Endothelial cell of umbilical vein (primary cell): ENCODE measurements at regions not wholly inside any gene's neighbourhood (a gene's known extent, or its start where the extent isn't known, plus 50 kb on each side); places are given as distances from the start of the nearest gene placed in this dataset.

ENCODE experiments used
- BruUV-seq: library from RNA; stranded (reverse); fragments of 400-500 nt; replicated peaks from 2 replicates; lab custom pipeline; 2021; lab: Mats Ljungman, UMichigan
- CTCF ChIA-PET: fragments of 300-600, 350-600 bp; sonication (Branson Sonifier 250); formaldehyde crosslinking; loops from one replicate; lab custom pipeline; 2021; ENCODE audit warnings: antibody characterized with exemption, inconsistent platforms; lab: Charles Lee
- POLR2A ChIA-PET: fragments of 300-600, 350-600 bp; sonication (Branson Sonifier 250); formaldehyde crosslinking; loops from one replicate; lab custom pipeline; 2021; ENCODE audit warnings: antibody characterized with exemption, inconsistent platforms; lab: Charles Lee
- DNase-seq: peaks from one replicate; pipeline ENCODE4 v3.0.0-alpha.2; 2011; ENCODE audit warnings: low read depth, low spot score
- FAIRE-seq: peaks from 2 replicates; lab custom pipeline; 2011; peaks lifted over from hg19 to GRCh38; lab: Jason Lieb, UNC
- H2AFZ ChIP-seq: 2 replicates; pipeline ENCODE4 v1.6.0; 2012; ENCODE audit warnings: low read depth, low read length, control low read depth, inconsistent platforms
- H3K27ac ChIP-seq: 2 replicates; pipeline ENCODE4 v1.5.1; 2011; ENCODE audit warnings: low read depth, mild to moderate bottlenecking, control low read depth, low read length, moderate library complexity; ENCODE audit not compliant: insufficient read depth
- H3K27me3 ChIP-seq, 2 experiments: 2 replicates each; pipeline versions ENCODE4 v1.6.0 to v1.6.1; 2011; ENCODE audit warnings: low read length in 2 of 2, mixed read lengths in 1 of 2; ENCODE audit not compliant: control insufficient read depth in 2 of 2, insufficient read depth in 2 of 2
- H3K36me3 ChIP-seq, 2 experiments: 2 replicates in 1 of 2; 3 replicates in 1 of 2; pipeline ENCODE4 v1.5.1; 2011; ENCODE audit warnings: low read length in 2 of 2, mild to moderate bottlenecking in 1 of 2, moderate library complexity in 1 of 2; ENCODE audit not compliant: control insufficient read depth in 2 of 2, insufficient read depth in 2 of 2; ENCODE audit errors: extremely low read depth in 1 of 2
- H3K4me1 ChIP-seq: 3 replicates; pipeline ENCODE4 v1.5.1; 2011; ENCODE audit warnings: mild to moderate bottlenecking, low read length; ENCODE audit not compliant: control insufficient read depth, insufficient read depth; ENCODE audit errors: extremely low read depth
- H3K4me2 ChIP-seq: 2 replicates; pipeline ENCODE4 v1.6.1; 2011; ENCODE audit warnings: low read length, control low read depth, mixed read lengths; ENCODE audit not compliant: insufficient read depth
- H3K4me3 ChIP-seq, 3 experiments: fragments of 200-600 bp in 1 of 3; sonication (generic), shearing (Covaris generic) in 1 of 3; replicated peaks in 1 of 3; 2 replicates each; pipeline ENCODE4 v1.5.1; 2011 to 2016; ENCODE audit warnings: control low read depth in 3 of 3, low read length in 3 of 3, mild to moderate bottlenecking in 2 of 3, inconsistent platforms in 1 of 3, low read depth in 1 of 3, moderate library complexity in 1 of 3; ENCODE audit not compliant: insufficient read depth in 1 of 3
- H3K79me2 ChIP-seq: 2 replicates; pipeline ENCODE4 v1.6.0; 2012; ENCODE audit warnings: low read length, inconsistent platforms; ENCODE audit not compliant: control insufficient read depth, insufficient read depth
- H3K9ac ChIP-seq: replicated peaks from 2 replicates; pipeline ENCODE3; 2011; ENCODE audit warnings: low read length, control low read depth; ENCODE audit not compliant: insufficient read depth; ENCODE audit errors: extremely low read depth
- H3K9me1 ChIP-seq: replicated peaks from 3 replicates; pipeline ENCODE4 v1.6.0; 2011; ENCODE audit warnings: mild to moderate bottlenecking, low read length; ENCODE audit not compliant: control insufficient read depth, insufficient read depth; ENCODE audit errors: extremely low read depth
- H3K9me3 ChIP-seq: replicated peaks from 2 replicates; pipeline ENCODE4 v1.5.1; 2012; ENCODE audit warnings: low read length, inconsistent platforms; ENCODE audit not compliant: control insufficient read depth, insufficient read depth
- H4K20me1 ChIP-seq: replicated peaks from 2 replicates; pipeline ENCODE3; 2011; ENCODE audit warnings: mild to moderate bottlenecking, low read length; ENCODE audit not compliant: control insufficient read depth, insufficient read depth; ENCODE audit errors: extremely low read depth
- EZH2 ChIP-seq: IDR thresholded peaks from 2 replicates; pipeline ENCODE4 v1.6.1; 2012; ENCODE audit warnings: borderline replicate concordance, low read depth, mild to moderate bottlenecking, moderate library complexity, low read length, inconsistent platforms; ENCODE audit not compliant: severe bottlenecking
- FOS ChIP-seq: IDR thresholded peaks from 2 replicates; pipeline ENCODE4 v1.6.1; 2011; ENCODE audit warnings: mild to moderate bottlenecking, low read length, moderate library complexity, borderline replicate concordance; ENCODE audit not compliant: insufficient read depth
- GATA2 ChIP-seq: IDR thresholded peaks from 2 replicates; pipeline ENCODE4 v1.7.0; 2011; ENCODE audit warnings: low read depth, mild to moderate bottlenecking, moderate library complexity, mixed read lengths, low read length; ENCODE audit not compliant: insufficient read length, insufficient read depth
- JUN ChIP-seq: IDR thresholded peaks from 2 replicates; pipeline ENCODE4 v1.6.1; 2011; ENCODE audit warnings: borderline replicate concordance, low read depth; ENCODE audit not compliant: insufficient read length, insufficient read depth
- MYC ChIP-seq: IDR thresholded peaks from one replicate; pipeline ENCODE4 v1.6.1; 2011; ENCODE audit warnings: mild to moderate bottlenecking, low read depth, low read length
- POLR2A ChIP-seq: IDR thresholded peaks from 2 replicates; pipeline ENCODE4 v1.6.1; 2012; ENCODE audit warnings: low read depth, mild to moderate bottlenecking, control low read depth, low read length
- POLR2AphosphoS5 ChIP-seq: IDR thresholded peaks from 2 replicates; pipeline ENCODE4 v1.6.1; 2012; ENCODE audit warnings: low read depth, mild to moderate bottlenecking, control low read depth, low read length, moderate library complexity; ENCODE audit not compliant: insufficient read depth
- dilution Hi-C: fragments of 300-500 bp; cut with MboI; formaldehyde crosslinking; loops from one replicate; pipeline ENCODE4 v1.15.0; 2019; ENCODE audit warnings: low sequenced_read_pairs; ENCODE audit not compliant: extremely low pct_ligation_motif_present
- intact Hi-C: fragments of 100-400 bp; cut with micrococcal nuclease; formaldehyde crosslinking; loops from one replicate; pipeline ENCODE4 v1.10.0; 2022
- TF ChIP-seq, protein P1 (sequence below): IDR thresholded peaks from 2 replicates; pipeline ENCODE4 v1.6.1; 2011; ENCODE audit not compliant: insufficient read depth, insufficient read length
- TF ChIP-seq, protein P2 (sequence below), 2 donors: IDR thresholded peaks; 1 replicate in 1 of 2; 2 replicates in 1 of 2; pipeline ENCODE4 v1.5.1; 2011; ENCODE audit warnings: low read length in 2 of 2, mild to moderate bottlenecking in 2 of 2, moderate library complexity in 2 of 2, control low read depth in 1 of 2, inconsistent platforms in 1 of 2, low read depth in 1 of 2; ENCODE audit not compliant: insufficient read depth in 1 of 2; ENCODE audit errors: extremely low read depth in 1 of 2

DNA sequence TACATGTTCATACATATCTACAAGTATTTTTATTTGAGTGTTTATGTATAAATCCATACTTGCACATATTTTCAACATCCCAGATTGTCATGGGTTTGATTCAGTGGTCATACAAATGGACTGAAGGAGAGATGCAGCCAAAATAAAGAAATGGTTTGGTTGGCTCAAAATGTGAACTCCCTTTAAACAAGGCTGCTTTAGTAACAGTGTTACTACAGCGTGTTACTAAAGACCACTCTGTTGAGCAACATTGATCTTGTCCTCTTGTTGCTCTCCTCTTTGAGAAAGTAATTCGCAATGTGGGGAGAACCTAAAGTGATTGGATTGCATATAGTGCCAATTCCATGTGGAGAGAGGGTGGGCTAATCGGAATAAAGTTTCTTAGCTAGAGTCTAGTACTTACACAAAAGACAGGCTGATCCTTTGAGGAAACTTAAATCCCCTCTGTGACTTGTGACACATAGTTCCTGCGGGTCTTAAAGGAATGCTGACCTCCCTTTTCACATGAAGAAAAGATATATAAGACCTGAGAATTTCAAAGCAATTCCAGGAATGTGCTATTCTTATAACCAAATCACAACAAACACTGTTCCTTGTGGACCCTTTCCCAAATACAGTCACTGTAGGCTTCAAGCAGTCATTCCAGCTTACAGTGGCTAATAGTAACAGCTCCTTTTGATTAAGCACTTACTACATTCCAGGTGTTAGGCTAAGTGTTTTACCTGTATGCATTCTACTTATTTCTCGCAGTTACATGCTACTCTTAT, 144.3 kb downstream of the FZD1 start:
- Histone ChIP-seq H3K79me2 (no peaks in the 10 kb centered on the region), H3K36me3 (no peaks in the 10 kb centered on the region), H3K4me1 (no peaks in the 10 kb centered on the region), H3K4me3 (no peak overlapping the region), H4K20me1 (no peaks in the 10 kb centered on the region), H2AFZ (no peak overlapping the region), H3K9me3 (no peaks in the 10 kb centered on the region), H3K9ac (no peak overlapping the region), H3K27ac (no peak overlapping the region), H3K4me2 (no peak overlapping the region), H3K27me3 (peaks cover 4 to 10% of the 10 kb centered on the region in 2 experiments), H3K9me1 (no peaks in the 10 kb centered on the region)
- dilution Hi-C loops (no loop called here), intact Hi-C loops (no loop called here)
- FAIRE-seq (no peak), DNase-seq (no peak)
- no TSS peak for BruUV-seq
- TF ChIP-seq JUN (no peak), POLR2AphosphoS5 (no peak), POLR2A (no peak), MYC (no peak), EZH2 (no peak), GATA2 (no peak), FOS (no peak)
- TF ChIP-seq, protein P1, sequence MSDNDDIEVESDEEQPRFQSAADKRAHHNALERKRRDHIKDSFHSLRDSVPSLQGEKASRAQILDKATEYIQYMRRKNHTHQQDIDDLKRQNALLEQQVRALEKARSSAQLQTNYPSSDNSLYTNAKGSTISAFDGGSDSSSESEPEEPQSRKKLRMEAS = no peak
- TF ChIP-seq, protein P2, sequence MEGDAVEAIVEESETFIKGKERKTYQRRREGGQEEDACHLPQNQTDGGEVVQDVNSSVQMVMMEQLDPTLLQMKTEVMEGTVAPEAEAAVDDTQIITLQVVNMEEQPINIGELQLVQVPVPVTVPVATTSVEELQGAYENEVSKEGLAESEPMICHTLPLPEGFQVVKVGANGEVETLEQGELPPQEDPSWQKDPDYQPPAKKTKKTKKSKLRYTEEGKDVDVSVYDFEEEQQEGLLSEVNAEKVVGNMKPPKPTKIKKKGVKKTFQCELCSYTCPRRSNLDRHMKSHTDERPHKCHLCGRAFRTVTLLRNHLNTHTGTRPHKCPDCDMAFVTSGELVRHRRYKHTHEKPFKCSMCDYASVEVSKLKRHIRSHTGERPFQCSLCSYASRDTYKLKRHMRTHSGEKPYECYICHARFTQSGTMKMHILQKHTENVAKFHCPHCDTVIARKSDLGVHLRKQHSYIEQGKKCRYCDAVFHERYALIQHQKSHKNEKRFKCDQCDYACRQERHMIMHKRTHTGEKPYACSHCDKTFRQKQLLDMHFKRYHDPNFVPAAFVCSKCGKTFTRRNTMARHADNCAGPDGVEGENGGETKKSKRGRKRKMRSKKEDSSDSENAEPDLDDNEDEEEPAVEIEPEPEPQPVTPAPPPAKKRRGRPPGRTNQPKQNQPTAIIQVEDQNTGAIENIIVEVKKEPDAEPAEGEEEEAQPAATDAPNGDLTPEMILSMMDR (IDR thresholded peaks at IDR 0.05; ENCODE audit: extremely low read depth in 1 of 2, insufficient read depth in 1 of 2, low read depth in 1 of 2, low read length in 2 of 2) = no peak
- CTCF ChIA-PET = interaction anchor here (1.8 kb wide), 1 partner anchor 121 kb away, joined by 4 read pairs; no protein-coding TSS in a partner anchor
- POLR2A ChIA-PET = no interaction called here
